Superior temporal gyrus (tissue), 1 donor: ENCODE measurements at regions not wholly inside any gene's neighbourhood (a gene's known extent, or its start where the extent isn't known, plus 50 kb on each side); places are given as distances from the start of the nearest gene placed in this dataset.

Experiments
- DNase-seq: peaks from one replicate; pipeline ENCODE4 v3.0.0-alpha.2; 2016; ENCODE audit errors: extremely low spot score

- DNase-seq, result no peak
Observed at GRCh38 chr1:62917314-62917713, 133.4 kb downstream of the ATG4C start.

GRCh38 chr1:62917805-62918204 is 133.9 kb downstream of the ATG4C start:
- DNase-seq, result no peak

GRCh38 chr1:62918700-62919099 is 134.8 kb downstream of the ATG4C start:
- DNase-seq, result no peak

- no peak for DNase-seq
Observed at GRCh38 chr1:62922006-62922405, 138.1 kb downstream of the ATG4C start.

- no peak for DNase-seq
Observed at GRCh38 chr1:62924983-62925790, 141.3 kb downstream of the ATG4C start.

GRCh38 chr1:62926681-62927252 is 142.8 kb downstream of the ATG4C start:
- no peak for DNase-seq

- DNase-seq, result no peak
Observed at GRCh38 chr1:62928885-62929284, 145.0 kb downstream of the ATG4C start.

- no peak for DNase-seq
Observed at GRCh38 chr1:62937634-62938296, 153.8 kb downstream of the ATG4C start.

- DNase-seq, result no peak
Observed at GRCh38 chr1:62941780-62942179, 157.8 kb downstream of the ATG4C start.

- DNase-seq, result no peak
Observed at GRCh38 chr1:62946511-62946910, 162.6 kb downstream of the ATG4C start.

GRCh38 chr1:62951428-62951827 is 167.5 kb downstream of the ATG4C start:
- DNase-seq, result no peak

- DNase-seq, result no peak
Observed at GRCh38 chr1:62952596-62952995, 168.7 kb downstream of the ATG4C start.

GRCh38 chr1:62953633-62954032 is 169.7 kb downstream of the ATG4C start:
- no peak for DNase-seq

GRCh38 chr1:62954758-62955157 is 170.8 kb downstream of the ATG4C start:
- no peak for DNase-seq

- no peak for DNase-seq
Observed at GRCh38 chr1:62955666-62956065, 171.7 kb downstream of the ATG4C start.

- no peak for DNase-seq
Observed at GRCh38 chr1:62962014-62962812, 178.3 kb downstream of the ATG4C start.

- no peak for DNase-seq
Observed at GRCh38 chr1:62962901-62963776, 179.2 kb downstream of the ATG4C start.

- no peak for DNase-seq
Observed at GRCh38 chr1:62964141-62964540, 180.2 kb downstream of the ATG4C start.

GRCh38 chr1:62967031-62967430 is 183.1 kb downstream of the ATG4C start:
- no peak for DNase-seq

GRCh38 chr1:62977366-62977765 is 193.4 kb downstream of the ATG4C start:
- no peak for DNase-seq

GRCh38 chr1:62978741-62979140 is 194.8 kb downstream of the ATG4C start:
- DNase-seq, result no peak
